Psoas muscle (tissue), 7 donors: ENCODE measurements at regions not wholly inside any gene's neighbourhood (a gene's known extent, or its start where the extent isn't known, plus 50 kb on each side); places are given as distances from the start of the nearest gene placed in this dataset.

Experiments
- ATAC-seq, 4 donors: fragments of 200-7000 bp; cut with Tn5 transposase; one replicate each; pipeline ENCODE4 v1.9.1; 2020; ENCODE audit warnings: moderate library complexity in 3 of 4, mild to moderate bottlenecking in 2 of 4
- DNase-seq, 2 donors: peaks; one replicate each; pipeline ENCODE4 v3.0.0-alpha.2; 2020
- H3K27ac ChIP-seq: fragments of 200-600 bp; one replicate; pipeline ENCODE4 v1.8.0; 2022
- H3K27me3 ChIP-seq, 3 donors: fragments of 200-600 bp in 1 of 3; one replicate each; pipeline versions ENCODE4 v1.6.1 to v1.8.0; 2013 to 2022; ENCODE audit warnings: low read length in 2 of 3, mild to moderate bottlenecking in 2 of 3, moderate library complexity in 1 of 3; ENCODE audit not compliant: insufficient read depth in 3 of 3
- H3K36me3 ChIP-seq, 2 donors: fragments of 200-600 bp in 1 of 2; one replicate each; pipeline versions ENCODE4 v1.6.1 to v1.8.0; 2013 to 2022; ENCODE audit warnings: low read depth in 1 of 2, mild to moderate bottlenecking in 1 of 2, moderate library complexity in 1 of 2; ENCODE audit not compliant: insufficient read depth in 1 of 2
- H3K4me1 ChIP-seq: fragments of 200-600 bp; one replicate; pipeline ENCODE4 v1.8.0; 2022
- H3K4me3 ChIP-seq: fragments of 200-600 bp; one replicate; pipeline ENCODE4 v1.8.0; 2022; ENCODE audit warnings: mild to moderate bottlenecking
- H3K9me3 ChIP-seq: fragments of 200-600 bp; one replicate; pipeline ENCODE4 v1.8.0; 2022
- CTCF ChIP-seq: fragments of 200-600 bp; IDR thresholded peaks from one replicate; pipeline ENCODE4 v1.8.0; 2022; ENCODE audit warnings: antibody characterized with exemption
- WGBS, 3 donors: extraction: QIAGEN DNeasy Blood & Tissue Kit; methylation state at CpG; one replicate each; pipeline versions ENCODE4 v1.1.6 to v1.1.7; 2013; 5-methylcytosine and 5-hydroxymethylcytosine counted together
- intact Hi-C, 2 donors: fragments of 100-400 bp; cut with DNase I; formaldehyde crosslinking; loops; one replicate each; pipeline versions ENCODE4 v1.11.0 to v1.14.2; 2022
- donor health status: healthy with polysubstance abuse.
- donor health status: DM: no; HTN: no; CAD: no; lungs with moderate emphysema.
- donor health status: Bipolar disorder and iron deficiency.
- donor health status: healthy.
- donor health status: DM: yes; HTN: yes; CAD: no.
- donor health status: DM: no; HTN: no; CAD: no.
- donor health status: DM: yes; HTN: yes; CAD: no.

- no peaks in the 10 kb centered on the region for H3K4me1 ChIP-seq
- intact Hi-C loops, result no loop called here
- no peaks in the 10 kb centered on the region for H3K9me3 ChIP-seq
- no peak for TF ChIP-seq CTCF
- ATAC-seq (no peak), DNase-seq (no peak)
- no peak overlapping the region for H3K4me3 ChIP-seq
- no peak overlapping the region for H3K27ac ChIP-seq
- 22 to 26% (median 25%) methylated on average over 24 of the region's 24 CpGs for WGBS, 3 donors
- peaks cover 0 to 53% (median 12%) of the 10 kb centered on the region in 3 donors for H3K27me3 ChIP-seq
- H3K36me3 ChIP-seq, result no peaks in the 10 kb centered on the region
These were observed 251.2 kb downstream of the ENGASE start for GRCh38 chr17:79325709-79326430.

GRCh38 chr17:79324194-79324593, 249.6 kb downstream of the ENGASE start:
- no peak for TF ChIP-seq CTCF
- ATAC-seq, result no peak
- Histone ChIP-seq H3K27me3 (peaks cover 0 to 48% (median 8%) of the 10 kb centered on the region in 3 donors), H3K27ac (no peak overlapping the region), H3K9me3 (no peaks in the 10 kb centered on the region), H3K4me3 (no peak overlapping the region), H3K4me1 (no peaks in the 10 kb centered on the region), H3K36me3 (no peaks in the 10 kb centered on the region)
- no peak for DNase-seq
- intact Hi-C loops, result no loop called here
- WGBS, 3 donors, result 46 to 60% (median 57%) methylated on average over 5 of the region's 5 CpGs

- no peak for TF ChIP-seq CTCF
- H3K4me3 ChIP-seq, result no peak overlapping the region
- no peak for DNase-seq
- intact Hi-C loops, result no loop called here
- H3K27ac ChIP-seq, result no peak overlapping the region
- no peaks in the 10 kb centered on the region for H3K36me3 ChIP-seq
- ATAC-seq, result no peak
- 68 to 69% (median 69%) methylated on average over 10 of the region's 10 CpGs for WGBS, 3 donors
- H3K27me3 ChIP-seq, result peaks cover 0 to 47% (median 8%) of the 10 kb centered on the region in 3 donors
- no peaks in the 10 kb centered on the region for H3K9me3 ChIP-seq
- H3K4me1 ChIP-seq, result no peaks in the 10 kb centered on the region
These were observed 248.9 kb downstream of the ENGASE start for GRCh38 chr17:79323566-79323965.

GRCh38 chr17:79322211-79323123, 247.8 kb downstream of the ENGASE start:
- intact Hi-C loops, result no loop called here
- 57 to 60% (median 59%) methylated on average over 14 of the region's 14 CpGs for WGBS, 3 donors
- DNase-seq (no peak), ATAC-seq (no peak)
- Histone ChIP-seq H3K27me3 (peaks cover 0 to 49% (median 8%) of the 10 kb centered on the region in 3 donors), H3K4me3 (no peak overlapping the region), H3K27ac (no peak overlapping the region), H3K9me3 (no peaks in the 10 kb centered on the region), H3K4me1 (no peaks in the 10 kb centered on the region), H3K36me3 (no peaks in the 10 kb centered on the region)
- no peak for TF ChIP-seq CTCF
